NT2/D1 (cell line): ENCODE measurements at regions not wholly inside any gene's neighbourhood (a gene's known extent, or its start where the extent isn't known, plus 50 kb on each side); places are given as distances from the start of the nearest gene placed in this dataset.
"Not testable (repeated sequence)": the region's sequence is repeated elsewhere in the genome, so short reads cannot be mapped to it uniquely, and the experiment has no call there.

Experiments
- DNase-seq: peaks from one replicate; pipeline ENCODE4 v3.0.0-alpha.2; 2011; ENCODE audit warnings: low read depth, low spot score
- H3K27me3 ChIP-seq: 2 replicates; pipeline ENCODE4 v1.6.0; 2011; ENCODE audit warnings: mild to moderate bottlenecking; ENCODE audit not compliant: insufficient read length, insufficient read depth
- H3K36me3 ChIP-seq: 2 replicates; pipeline ENCODE4 v1.6.1; 2011; ENCODE audit warnings: mild to moderate bottlenecking, low read length, mixed read lengths; ENCODE audit not compliant: insufficient read depth, insufficient read length
- H3K4me1 ChIP-seq: 2 replicates; pipeline ENCODE4 v1.5.1; 2011; ENCODE audit not compliant: insufficient read depth, insufficient read length
- H3K4me3 ChIP-seq: 2 replicates; pipeline ENCODE4 v1.5.1; 2011; ENCODE audit warnings: low read depth; ENCODE audit not compliant: insufficient read length
- H3K9ac ChIP-seq: 2 replicates; pipeline ENCODE4 v1.6.0; 2011; ENCODE audit warnings: low read depth; ENCODE audit not compliant: insufficient read length
- H3K9me3 ChIP-seq: 2 replicates; pipeline ENCODE4 v1.5.1; 2011; ENCODE audit warnings: mild to moderate bottlenecking, low read length; ENCODE audit not compliant: insufficient read depth
- SUZ12 ChIP-seq: IDR thresholded peaks from 2 replicates; pipeline ENCODE4 v1.6.1; 2011; ENCODE audit not compliant: insufficient read length, insufficient read depth; ENCODE audit errors: extremely low read depth
- YY1 ChIP-seq: IDR thresholded peaks from 2 replicates; pipeline ENCODE4 v1.6.1; 2011; ENCODE audit not compliant: insufficient read length, insufficient read depth
- ZNF274 ChIP-seq: IDR thresholded peaks from 2 replicates; pipeline ENCODE4 v1.6.1; 2011; ENCODE audit warnings: mild to moderate bottlenecking, low read depth, low read length

- Histone ChIP-seq H3K4me1 (no peaks in the 10 kb centered on the region), H3K9ac (no peak overlapping the region), H3K4me3 (no peak overlapping the region), H3K27me3 (no peaks in the 10 kb centered on the region), H3K9me3 (no peaks in the 10 kb centered on the region), H3K36me3 (no peaks in the 10 kb centered on the region)
- no peak for DNase-seq
- no peak for TF ChIP-seq YY1
These were observed 1144.5 kb downstream of the TUSC7 start for GRCh38 chr3:117853923-117854668.

GRCh38 chr3:117856354-117856753, 1146.8 kb downstream of the TUSC7 start:
- H3K9me3 ChIP-seq = no peaks in the 10 kb centered on the region
- no peak overlapping the region for H3K9ac ChIP-seq
- H3K36me3 ChIP-seq = no peaks in the 10 kb centered on the region
- TF ChIP-seq YY1 = no peak
- no peak for TF ChIP-seq ZNF274
- TF ChIP-seq SUZ12 = no peak
- no peak overlapping the region for H3K4me3 ChIP-seq
- H3K27me3 ChIP-seq = no peaks in the 10 kb centered on the region
- DNase-seq = no peak
- H3K4me1 ChIP-seq = no peaks in the 10 kb centered on the region

DNA sequence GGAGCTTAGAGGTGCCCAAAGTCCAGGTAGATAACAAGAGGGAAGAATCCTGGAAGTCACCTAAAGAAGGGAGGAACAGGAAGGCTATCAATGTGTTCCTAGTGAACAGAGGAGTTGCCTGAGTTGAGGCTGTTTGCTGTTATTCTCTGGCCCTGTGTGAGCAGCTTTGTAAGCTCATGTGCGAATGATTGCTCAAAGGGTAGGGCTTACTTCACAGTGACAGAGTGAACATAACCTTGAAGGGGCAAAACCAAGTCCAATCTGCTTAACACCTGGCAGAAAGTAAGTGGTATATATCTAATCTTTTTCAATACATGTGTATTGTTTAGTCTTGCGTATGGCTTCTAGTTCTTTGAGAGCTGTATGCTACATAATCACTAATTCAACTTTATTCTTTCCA, 1153.6 kb downstream of the TUSC7 start:
- H3K4me1 ChIP-seq = no peaks in the 10 kb centered on the region
- DNase-seq = no peak
- no peaks in the 10 kb centered on the region for H3K9me3 ChIP-seq
- TF ChIP-seq YY1 (no peak), SUZ12 (no peak), ZNF274 (no peak)
- H3K27me3 ChIP-seq = no peaks in the 10 kb centered on the region
- H3K36me3 ChIP-seq = no peaks in the 10 kb centered on the region
- H3K4me3 ChIP-seq = no peak overlapping the region
- H3K9ac ChIP-seq = no peak overlapping the region

GRCh38 chr3:117865338-117865737, 1155.8 kb downstream of the TUSC7 start:
- Histone ChIP-seq H3K27me3 (no peaks in the 10 kb centered on the region), H3K4me3 (no peak overlapping the region), H3K4me1 (no peaks in the 10 kb centered on the region), H3K9me3 (no peaks in the 10 kb centered on the region), H3K9ac (no peak overlapping the region), H3K36me3 (no peaks in the 10 kb centered on the region)
- no peak for TF ChIP-seq ZNF274
- TF ChIP-seq YY1 = no peak
- TF ChIP-seq SUZ12 = no peak
- DNase-seq = no peak

- no peaks in the 10 kb centered on the region for H3K9me3 ChIP-seq
- DNase-seq = no peak
- TF ChIP-seq YY1 (no peak), SUZ12 (no peak), ZNF274 (no peak)
- H3K27me3 ChIP-seq = no peaks in the 10 kb centered on the region
- H3K36me3 ChIP-seq = no peaks in the 10 kb centered on the region
- no peak overlapping the region for H3K4me3 ChIP-seq
- H3K4me1 ChIP-seq = no peaks in the 10 kb centered on the region
- no peak overlapping the region for H3K9ac ChIP-seq
These were observed 1159.2 kb downstream of the TUSC7 start for GRCh38 chr3:117868766-117869165.

DNA sequence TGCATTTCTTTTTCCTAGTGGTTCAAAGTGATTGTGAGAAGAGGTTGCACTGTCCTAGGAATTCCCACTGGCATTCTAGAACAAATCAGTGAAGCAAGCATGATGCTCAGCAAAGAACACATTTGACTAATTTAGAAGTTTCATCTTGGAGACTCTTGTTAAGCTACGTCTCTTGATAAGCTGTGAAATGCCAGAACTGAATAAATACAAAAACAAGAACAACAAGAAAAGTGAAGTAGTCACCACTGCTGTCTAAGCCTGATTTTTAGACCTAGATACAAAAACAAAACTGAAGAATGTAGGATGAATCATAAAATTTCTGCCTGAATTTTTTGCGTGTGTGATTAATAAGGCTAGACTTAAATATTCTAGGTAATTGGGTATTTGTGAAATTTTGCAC, 1162.4 kb downstream of the TUSC7 start:
- no peaks in the 10 kb centered on the region for H3K36me3 ChIP-seq
- no peaks in the 10 kb centered on the region for H3K27me3 ChIP-seq
- H3K4me3 ChIP-seq = no peak overlapping the region
- H3K9ac ChIP-seq = no peak overlapping the region
- no peaks in the 10 kb centered on the region for H3K9me3 ChIP-seq
- H3K4me1 ChIP-seq = no peaks in the 10 kb centered on the region
- DNase-seq = no peak
- TF ChIP-seq SUZ12 (no peak), ZNF274 (no peak), YY1 (no peak)

DNA sequence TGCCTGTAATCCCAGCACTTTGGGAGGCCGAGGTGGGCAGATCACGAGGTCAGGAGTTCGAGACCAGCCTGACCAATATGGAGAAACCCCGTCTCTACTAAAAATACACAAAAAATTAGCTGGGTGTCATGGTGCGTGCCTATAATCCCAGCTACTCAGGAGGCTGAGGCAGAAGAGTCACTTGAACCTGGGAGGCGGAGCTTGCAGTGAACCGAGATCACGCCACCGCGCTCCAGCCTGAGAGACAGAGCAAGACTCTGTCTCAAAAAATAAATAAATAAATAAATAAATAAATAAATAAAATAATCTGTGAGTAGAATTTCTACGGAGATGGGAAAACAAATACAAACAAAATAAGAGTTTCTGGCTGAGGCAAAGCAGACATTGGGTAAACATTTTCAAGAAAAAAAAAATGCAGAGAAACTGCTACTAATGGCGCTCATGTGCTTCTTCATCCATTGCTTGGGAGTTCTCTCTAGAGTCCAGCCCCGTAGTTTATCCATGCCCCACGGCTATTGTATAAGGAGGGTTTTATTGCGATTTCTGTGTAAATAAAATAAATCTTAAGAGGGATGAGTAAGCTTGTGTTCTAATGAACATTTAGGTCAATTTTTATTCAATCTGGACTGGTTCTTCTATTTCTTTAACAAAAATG, 1161.9 kb downstream of the IGSF11 start:
- H3K4me1 ChIP-seq, H3K27me3 ChIP-seq, H3K36me3 ChIP-seq, DNase-seq, H3K9ac ChIP-seq, H3K9me3 ChIP-seq, H3K4me3 ChIP-seq: not testable (repeated sequence)

- no peak for TF ChIP-seq ZNF274
- TF ChIP-seq YY1 = no peak
- TF ChIP-seq SUZ12 = no peak
- H3K4me3 ChIP-seq = no peak overlapping the region
- no peaks in the 10 kb centered on the region for H3K4me1 ChIP-seq
- DNase-seq = no peak
- H3K9ac ChIP-seq = no peak overlapping the region
- no peaks in the 10 kb centered on the region for H3K27me3 ChIP-seq
- H3K36me3 ChIP-seq = no peaks in the 10 kb centered on the region
- H3K9me3 ChIP-seq = no peaks in the 10 kb centered on the region
These were observed 1161.4 kb downstream of the IGSF11 start for GRCh38 chr3:117873249-117873600.
